CD14-positive monocyte (primary cell): ENCODE measurements at regions not wholly inside any gene's neighbourhood (a gene's known extent, or its start where the extent isn't known, plus 50 kb on each side); places are given as distances from the start of the nearest gene placed in this dataset.
A peak's percentile ranks its signal among the peaks of the same experiment; 100 is the strongest.
"Not testable (repeated sequence)": the region's sequence is repeated elsewhere in the genome, so short reads cannot be mapped to it uniquely, and the experiment has no call there.

Experiments used
- DNase-seq, 3 donors: peaks; one replicate each; pipeline ENCODE4 v3.0.0-alpha.2; 2011 to 2022
- H2AFZ ChIP-seq: 2 replicates; pipeline ENCODE4 v1.6.0; 2012; ENCODE audit warnings: mild to moderate bottlenecking, low read depth, low read length, inconsistent platforms; ENCODE audit not compliant: insufficient read depth, poor library complexity, severe bottlenecking
- H3K27ac ChIP-seq, 2 donors: 1 replicate in 1 of 2; 2 replicates in 1 of 2; pipeline ENCODE4 v1.5.1; 2012 to 2013; ENCODE audit warnings: low read length in 2 of 2, control low read depth in 1 of 2, inconsistent platforms in 1 of 2, low read depth in 1 of 2, mild to moderate bottlenecking in 1 of 2
- H3K27me3 ChIP-seq, 2 donors: one replicate each; pipeline versions ENCODE4 v1.6.0 to v1.6.1; 2011 to 2013; ENCODE audit warnings: low read length in 2 of 2; ENCODE audit not compliant: control insufficient read depth in 2 of 2, insufficient read depth in 2 of 2
- H3K36me3 ChIP-seq, 2 donors: replicated peaks in 1 of 2; 1 replicate in 1 of 2; 2 replicates in 1 of 2; pipeline versions ENCODE4 v1.5.1 to v1.6.1; 2012 to 2013; ENCODE audit warnings: low read length in 2 of 2, control low read depth in 1 of 2, inconsistent platforms in 1 of 2, mild to moderate bottlenecking in 1 of 2; ENCODE audit not compliant: insufficient read depth in 2 of 2, control insufficient read depth in 1 of 2
- H3K4me1 ChIP-seq, 2 donors: 1 replicate in 1 of 2; 2 replicates in 1 of 2; pipeline versions ENCODE4 v1.5.1 to v1.6.1; 2012 to 2013; ENCODE audit warnings: low read length in 2 of 2, control low read depth in 1 of 2, inconsistent platforms in 1 of 2, mild to moderate bottlenecking in 1 of 2, moderate library complexity in 1 of 2; ENCODE audit not compliant: insufficient read depth in 2 of 2, control insufficient read depth in 1 of 2
- H3K4me2 ChIP-seq: replicated peaks from 2 replicates; pipeline ENCODE3; 2012; ENCODE audit warnings: low read length, moderate library complexity, mild to moderate bottlenecking; ENCODE audit not compliant: poor library complexity, severe bottlenecking; ENCODE audit errors: extremely low read depth
- H3K4me3 ChIP-seq, 3 experiments: fragments of 200-600 bp in 1 of 3; sonication (generic) in 1 of 3; replicated peaks in 1 of 3; 1 replicate in 2 of 3; 2 replicates in 1 of 3; pipeline ENCODE4 v1.5.1; 2011 to 2013; ENCODE audit warnings: low read length in 3 of 3, mild to moderate bottlenecking in 3 of 3, control low read depth in 2 of 3, low read depth in 2 of 3, inconsistent platforms in 1 of 3, moderate library complexity in 1 of 3
- H3K79me2 ChIP-seq: 2 replicates; pipeline ENCODE4 v1.6.0; 2012; ENCODE audit warnings: mild to moderate bottlenecking, control low read depth, inconsistent platforms, low read length, moderate library complexity; ENCODE audit not compliant: insufficient read depth
- H3K9ac ChIP-seq: 2 replicates; pipeline ENCODE4 v1.6.0; 2017; ENCODE audit warnings: low read length, mild to moderate bottlenecking; ENCODE audit not compliant: insufficient read depth, poor library complexity, severe bottlenecking
- H3K9me3 ChIP-seq, 2 donors: replicated peaks in 1 of 2; 1 replicate in 1 of 2; 2 replicates in 1 of 2; pipeline versions ENCODE4 v1.5.1 to v1.6.1; 2012 to 2013; ENCODE audit warnings: low read length in 2 of 2, control low read depth in 1 of 2; ENCODE audit not compliant: control insufficient read depth in 1 of 2, insufficient read depth in 1 of 2
- H4K20me1 ChIP-seq: 2 replicates; pipeline ENCODE4 v1.6.0; 2012; ENCODE audit warnings: mild to moderate bottlenecking, low read length, control low read depth, moderate library complexity; ENCODE audit not compliant: insufficient read depth
- H3K27ac Mint-ChIP-seq, 7 donors: one replicate each; pipeline ENCODE4 v1.8.0; 2020; ENCODE audit warnings: mild to moderate bottlenecking in 7 of 7, mixed read lengths in 7 of 7, moderate library complexity in 6 of 7, inconsistent platforms in 2 of 7
- H3K27me3 Mint-ChIP-seq, 3 donors: one replicate each; pipeline ENCODE4 v1.8.0; 2021 to 2022; ENCODE audit warnings: low read depth in 3 of 3, mild to moderate bottlenecking in 3 of 3, mixed read lengths in 3 of 3, moderate library complexity in 3 of 3, inconsistent platforms in 1 of 3
- H3K36me3 Mint-ChIP-seq, 2 donors: one replicate each; pipeline ENCODE4 v1.8.0; 2020; ENCODE audit warnings: mixed read lengths in 2 of 2, inconsistent platforms in 1 of 2, mild to moderate bottlenecking in 1 of 2
- H3K4me1 Mint-ChIP-seq: one replicate; pipeline ENCODE4 v1.8.0; 2020; ENCODE audit warnings: mild to moderate bottlenecking, mixed read lengths
- H3K4me3 Mint-ChIP-seq, 2 donors: one replicate each; pipeline ENCODE4 v1.8.0; 2020; ENCODE audit warnings: mild to moderate bottlenecking in 2 of 2, mixed read lengths in 2 of 2, moderate library complexity in 1 of 2
- H3K9me3 Mint-ChIP-seq, 7 donors: one replicate each; pipeline ENCODE4 v1.8.0; 2020 to 2022; ENCODE audit warnings: mixed read lengths in 7 of 7, mild to moderate bottlenecking in 6 of 7, moderate library complexity in 6 of 7, inconsistent platforms in 2 of 7
- CTCF ChIP-seq: fragments of 200-600 bp; IDR thresholded peaks from one replicate; pipeline ENCODE4 v1.8.0; 2022; ENCODE audit warnings: antibody characterized with exemption, mild to moderate bottlenecking
- WGBS: methylation state at CpG from one replicate; pipeline ENCODE4 v1.1.5; 2013; ENCODE audit warnings: missing lambda C conversion rate; ENCODE audit not compliant: insufficient coverage; 5-methylcytosine and 5-hydroxymethylcytosine counted together
- intact Hi-C, 2 donors: fragments of 100-400 bp; cut with micrococcal nuclease; formaldehyde crosslinking; loops; one replicate each; pipeline versions ENCODE4 v1.15.0 to v1.15.1; 2023

- H3K9me3 ChIP-seq, H3K79me2 ChIP-seq, H3K27me3 Mint-ChIP-seq, H3K4me1 Mint-ChIP-seq, H3K27me3 ChIP-seq, H3K4me3 Mint-ChIP-seq, H3K27ac Mint-ChIP-seq, H3K36me3 ChIP-seq, H2AFZ ChIP-seq, H4K20me1 ChIP-seq, H3K4me2 ChIP-seq, H3K4me3 ChIP-seq, H3K36me3 Mint-ChIP-seq, intact Hi-C loops, DNase-seq, H3K9me3 Mint-ChIP-seq, H3K27ac ChIP-seq, H3K4me1 ChIP-seq, H3K9ac ChIP-seq: not testable (repeated sequence)
- peak; percentile 43 for TF ChIP-seq CTCF
- 64% methylated on average over 7 of the region's 24 CpGs for WGBS
Observed at GRCh38 chr14:106592115-106592852, 1065.9 kb downstream of the TMEM121 start.

- no peaks in the 10 kb centered on the region for H3K27me3 ChIP-seq
- H3K9me3 ChIP-seq, result no peaks in the 10 kb centered on the region
- no peak for TF ChIP-seq CTCF
- no peak for DNase-seq
- H2AFZ ChIP-seq, result no peak overlapping the region
- H3K79me2 ChIP-seq, result no peaks in the 10 kb centered on the region
- no peaks in the 10 kb centered on the region for H3K36me3 ChIP-seq
- H3K36me3 Mint-ChIP-seq, result no peaks in the 10 kb centered on the region
- H3K9ac ChIP-seq, result no peak overlapping the region
- intact Hi-C loops, result no loop called here
- WGBS, result 64% methylated on average over 1 of the region's 2 CpGs
- H3K4me3 Mint-ChIP-seq, result no peak overlapping the region
- H4K20me1 ChIP-seq, result no peaks in the 10 kb centered on the region
- H3K4me3 ChIP-seq, result no peak overlapping the region
- H3K27ac Mint-ChIP-seq, result no peak overlapping the region
- peaks cover 10 to 25% (median 12%) of the 10 kb centered on the region in 3 donors for H3K27me3 Mint-ChIP-seq
- no peaks in the 10 kb centered on the region for H3K4me1 Mint-ChIP-seq
- H3K4me2 ChIP-seq, result no peak overlapping the region
- H3K9me3 Mint-ChIP-seq, result no peaks in the 10 kb centered on the region
- no peak overlapping the region for H3K27ac ChIP-seq
- no peaks in the 10 kb centered on the region for H3K4me1 ChIP-seq
Observed at GRCh38 chr14:106599209-106599608, 1072.8 kb downstream of the TMEM121 start.
